OCI-LY1 (cell line): ENCODE measurements at regions not wholly inside any gene's neighbourhood (a gene's known extent, or its start where the extent isn't known, plus 50 kb on each side); places are given as distances from the start of the nearest gene placed in this dataset.

Experiments used
- H2AFZ ChIP-seq: fragments of 200-600 bp; sonication (generic), shearing (Covaris generic); 2 replicates; pipeline ENCODE4 v1.6.0; 2014; ENCODE audit warnings: antibody characterized with exemption, mild to moderate bottlenecking, low read length
- H3F3A ChIP-seq: fragments of 200-600 bp; sonication (generic), shearing (Covaris generic); 2 replicates; pipeline ENCODE4 v1.6.0; 2014; ENCODE audit warnings: mild to moderate bottlenecking, antibody characterized with exemption, low read length, moderate library complexity; ENCODE audit not compliant: insufficient read depth
- H3K27ac ChIP-seq: fragments of 200-600 bp; sonication (generic); 2 replicates; pipeline ENCODE4 v1.5.1; 2014; ENCODE audit warnings: low read length, mixed run types, mild to moderate bottlenecking, low read depth; ENCODE audit not compliant: poor library complexity, severe bottlenecking
- H3K27me3 ChIP-seq: fragments of 200-600 bp; sonication (generic); 2 replicates; pipeline ENCODE4 v1.6.0; 2014; ENCODE audit warnings: antibody characterized with exemption, mild to moderate bottlenecking, low read length, moderate library complexity; ENCODE audit not compliant: insufficient read depth
- H3K36me3 ChIP-seq: fragments of 200-600 bp; sonication (generic); 2 replicates; pipeline ENCODE4 v1.6.1; 2014; ENCODE audit warnings: mild to moderate bottlenecking, antibody characterized with exemption, low read length, moderate library complexity, mixed read lengths; ENCODE audit not compliant: insufficient read depth
- H3K4me1 ChIP-seq: fragments of 200-600 bp; sonication (generic); 2 replicates; pipeline ENCODE4 v1.5.1; 2014; ENCODE audit warnings: mild to moderate bottlenecking, low read length, moderate library complexity; ENCODE audit not compliant: insufficient read depth, severe bottlenecking
- H3K4me2 ChIP-seq: fragments of 200-600 bp; sonication (generic), shearing (Covaris generic); 2 replicates; pipeline ENCODE4 v1.6.1; 2014; ENCODE audit warnings: low read length
- H3K4me3 ChIP-seq: fragments of 200-600 bp; sonication (generic); 2 replicates; pipeline ENCODE4 v1.5.1; 2014; ENCODE audit warnings: low read length, low read depth, mild to moderate bottlenecking, mixed read lengths; ENCODE audit not compliant: poor library complexity, severe bottlenecking
- H3K79me2 ChIP-seq: fragments of 200-600 bp; shearing (Covaris generic); 2 replicates; pipeline ENCODE4 v1.6.1; 2016; ENCODE audit warnings: mixed run types, low read length, mixed read lengths; ENCODE audit not compliant: insufficient read depth
- H3K9ac ChIP-seq: fragments of 200-600 bp; sonication (generic), shearing (Covaris generic); 2 replicates; pipeline ENCODE4 v1.6.1; 2014; ENCODE audit warnings: mild to moderate bottlenecking, low read length, mixed read lengths
- H3K9me2 ChIP-seq: fragments of 200-600 bp; sonication (generic), shearing (Covaris generic); 2 replicates; pipeline ENCODE4 v1.6.1; 2014; ENCODE audit warnings: low read depth, mild to moderate bottlenecking, low read length, mixed read lengths
- H3K9me3 ChIP-seq: fragments of 200-600 bp; shearing (Covaris generic); 2 replicates; pipeline ENCODE4 v1.6.1; 2014; ENCODE audit warnings: low read length, mixed read lengths
- H4K20me1 ChIP-seq: fragments of 200-600 bp; sonication (generic), shearing (Covaris generic); 2 replicates; pipeline ENCODE4 v1.6.0; 2016; ENCODE audit warnings: mild to moderate bottlenecking, low read length; ENCODE audit not compliant: insufficient read depth
- CTCF ChIP-seq: fragments of 200-600 bp; sonication (generic), shearing (Covaris generic); IDR thresholded peaks from 2 replicates; pipeline ENCODE4 v1.5.1; 2017; ENCODE audit warnings: mild to moderate bottlenecking, antibody characterized with exemption, low read length, moderate library complexity, mixed read lengths
- EZH2 ChIP-seq: fragments of 200-600 bp; sonication (generic), shearing (Covaris generic); IDR thresholded peaks from 2 replicates; pipeline ENCODE4 v1.8.0; 2017; ENCODE audit warnings: borderline replicate concordance, mixed run types, mild to moderate bottlenecking, antibody characterized with exemption, low read length, moderate library complexity, mixed read lengths

- Histone ChIP-seq H2AFZ (no peak overlapping the region), H3K4me2 (no peak overlapping the region), H3K4me1 (no peaks in the 10 kb centered on the region), H3K36me3 (no peaks in the 10 kb centered on the region), H3K4me3 (no peak overlapping the region), H4K20me1 (no peaks in the 10 kb centered on the region), H3K27ac (no peak overlapping the region), H3F3A (no peaks in the 10 kb centered on the region), H3K9me2 (no peaks in the 10 kb centered on the region), H3K9ac (no peak overlapping the region), H3K9me3 (0 out of 2 replicates have a peak, but pooled peaks cover 7% of the 10 kb centered on the region), H3K27me3 (no peaks in the 10 kb centered on the region), H3K79me2 (no peaks in the 10 kb centered on the region)
- TF ChIP-seq CTCF (no peak), EZH2 (no peak)
Measured at GRCh38 chr9:11402621-11403020, 789.8 kb upstream of the PTPRD start.

GRCh38 chr9:11414241-11414640 is 801.4 kb upstream of the PTPRD start:
- Histone ChIP-seq H3K36me3 (no peaks in the 10 kb centered on the region), H3K4me3 (no peak overlapping the region), H4K20me1 (no peaks in the 10 kb centered on the region), H3K27me3 (no peaks in the 10 kb centered on the region), H3K9ac (no peak overlapping the region), H3K27ac (no peak overlapping the region), H3K9me2 (no peaks in the 10 kb centered on the region), H2AFZ (no peak overlapping the region), H3K4me1 (no peaks in the 10 kb centered on the region), H3K4me2 (no peak overlapping the region), H3F3A (no peaks in the 10 kb centered on the region), H3K9me3 (no peaks in the 10 kb centered on the region), H3K79me2 (no peaks in the 10 kb centered on the region)
- TF ChIP-seq CTCF (no peak), EZH2 (no peak)

GRCh38 chr9:11417782-11418181 is 805.0 kb upstream of the PTPRD start:
- no peaks in the 10 kb centered on the region for H3K9me3 ChIP-seq
- no peaks in the 10 kb centered on the region for H3K27me3 ChIP-seq
- no peaks in the 10 kb centered on the region for H4K20me1 ChIP-seq
- H3K79me2 ChIP-seq, result no peaks in the 10 kb centered on the region
- no peaks in the 10 kb centered on the region for H3K36me3 ChIP-seq
- no peaks in the 10 kb centered on the region for H3F3A ChIP-seq
- H3K4me2 ChIP-seq, result no peak overlapping the region
- no peak for TF ChIP-seq EZH2
- TF ChIP-seq CTCF, result no peak
- H3K27ac ChIP-seq, result no peak overlapping the region
- H3K9ac ChIP-seq, result no peak overlapping the region
- H3K4me1 ChIP-seq, result no peaks in the 10 kb centered on the region
- no peak overlapping the region for H2AFZ ChIP-seq
- no peaks in the 10 kb centered on the region for H3K9me2 ChIP-seq
- no peak overlapping the region for H3K4me3 ChIP-seq
